ENCODE measurements at regions not wholly inside any gene's neighbourhood (a gene's known extent, or its start where the extent isn't known, plus 50 kb on each side); places are given as distances from the start of the nearest gene placed in this dataset.

- Histone ChIP-seq H3K4me3 (ENCODE audit: control insufficient read depth in 1 of 7, extremely low read depth in 1 of 7, insufficient read depth in 4 of 7, low read depth in 2 of 7, low read length in 6 of 7) (no peak overlapping the region), H3K9me3 (ENCODE audit: control extremely low read depth in 1 of 5, control insufficient read depth in 4 of 5, insufficient read depth in 2 of 5, low read depth in 1 of 5, low read length in 4 of 5) (peaks cover 0 to 5% (median 0%) of the 10 kb centered on the region in 5 experiments), H3K36me3 (ENCODE audit: control insufficient read depth in 4 of 4, insufficient read depth in 4 of 4, low read length in 3 of 4) (no peaks in the 10 kb centered on the region), H3K27ac (ENCODE audit: insufficient read depth in 1 of 2, low read depth in 1 of 2, low read length in 2 of 2, poor library complexity in 1 of 2, severe bottlenecking in 2 of 2) (no peak overlapping the region), H3K27me3 (replicated peaks in 2 of 5; ENCODE audit: control insufficient read depth in 4 of 5, insufficient read depth in 5 of 5, low read length in 4 of 5) (no peaks in the 10 kb centered on the region), H3K4me1 (ENCODE audit: control extremely low read depth in 1 of 4, control insufficient read depth in 4 of 4, insufficient read depth in 4 of 4, low read length in 3 of 4) (no peaks in the 10 kb centered on the region)
- no peak for DNase-seq
- ChIA-PET CTCF (no interaction called here), POLR2A (no interaction called here)
Measured at GRCh38 chr10:108003061-108003460, 838.6 kb upstream of the SORCS1 start.

GRCh38 chr10:108000365-108000764 lies 835.9 kb upstream of the SORCS1 start:
- Histone ChIP-seq H3K9me3 (ENCODE audit: control extremely low read depth in 1 of 5, control insufficient read depth in 4 of 5, insufficient read depth in 2 of 5, low read depth in 1 of 5, low read length in 4 of 5) (no peaks in the 10 kb centered on the region), H3K36me3 (ENCODE audit: control insufficient read depth in 4 of 4, insufficient read depth in 4 of 4, low read length in 3 of 4) (no peaks in the 10 kb centered on the region), H3K4me1 (ENCODE audit: control extremely low read depth in 1 of 4, control insufficient read depth in 4 of 4, insufficient read depth in 4 of 4, low read length in 3 of 4) (no peaks in the 10 kb centered on the region), H3K4me3 (ENCODE audit: control insufficient read depth in 1 of 7, extremely low read depth in 1 of 7, insufficient read depth in 4 of 7, low read depth in 2 of 7, low read length in 6 of 7) (no peak overlapping the region), H3K27ac (ENCODE audit: insufficient read depth in 1 of 2, low read depth in 1 of 2, low read length in 2 of 2, poor library complexity in 1 of 2, severe bottlenecking in 2 of 2) (no peak overlapping the region), H3K27me3 (replicated peaks in 2 of 5; ENCODE audit: control insufficient read depth in 4 of 5, insufficient read depth in 5 of 5, low read length in 4 of 5) (no peaks in the 10 kb centered on the region)
- ChIA-PET POLR2A (no interaction called here), CTCF (interaction anchor here (1.5 kb wide), 1 partner anchor 10 kb away, joined by 3 read pairs; no protein-coding TSS in a partner anchor)
- DNase-seq: no peak
- WGBS (ENCODE audit: insufficient coverage): no CpG with 5 or more reads among the region's 1 CpG

GRCh38 chr10:107994621-107995270 lies 830.2 kb upstream of the SORCS1 start:
- no peaks in the 10 kb centered on the region for H3K36me3 ChIP-seq (ENCODE audit: control insufficient read depth in 4 of 4, insufficient read depth in 4 of 4, low read length in 3 of 4)
- ChIA-PET CTCF (no interaction called here), POLR2A (no interaction called here)
- no peaks in the 10 kb centered on the region for H3K27me3 ChIP-seq (replicated peaks in 2 of 5; ENCODE audit: control insufficient read depth in 4 of 5, insufficient read depth in 5 of 5, low read length in 4 of 5)
- WGBS (ENCODE audit: insufficient coverage): 100% methylated on average over 1 of the region's 3 CpGs
- no peak overlapping the region for H3K4me3 ChIP-seq (ENCODE audit: control insufficient read depth in 1 of 7, extremely low read depth in 1 of 7, insufficient read depth in 4 of 7, low read depth in 2 of 7, low read length in 6 of 7)
- no peaks in the 10 kb centered on the region for H3K4me1 ChIP-seq (ENCODE audit: control extremely low read depth in 1 of 4, control insufficient read depth in 4 of 4, insufficient read depth in 4 of 4, low read length in 3 of 4)
- no peak overlapping the region for H3K27ac ChIP-seq (ENCODE audit: insufficient read depth in 1 of 2, low read depth in 1 of 2, low read length in 2 of 2, poor library complexity in 1 of 2, severe bottlenecking in 2 of 2)
- H3K9me3 ChIP-seq (ENCODE audit: control extremely low read depth in 1 of 5, control insufficient read depth in 4 of 5, insufficient read depth in 2 of 5, low read depth in 1 of 5, low read length in 4 of 5): no peaks in the 10 kb centered on the region
- DNase-seq: no peak

- Histone ChIP-seq H3K9me3 (ENCODE audit: control extremely low read depth in 1 of 5, control insufficient read depth in 4 of 5, insufficient read depth in 2 of 5, low read depth in 1 of 5, low read length in 4 of 5) (no peaks in the 10 kb centered on the region), H3K36me3 (ENCODE audit: control insufficient read depth in 4 of 4, insufficient read depth in 4 of 4, low read length in 3 of 4) (no peaks in the 10 kb centered on the region), H3K27ac (ENCODE audit: insufficient read depth in 1 of 2, low read depth in 1 of 2, low read length in 2 of 2, poor library complexity in 1 of 2, severe bottlenecking in 2 of 2) (no peak overlapping the region), H3K4me1 (ENCODE audit: control extremely low read depth in 1 of 4, control insufficient read depth in 4 of 4, insufficient read depth in 4 of 4, low read length in 3 of 4) (no peaks in the 10 kb centered on the region), H3K27me3 (replicated peaks in 2 of 5; ENCODE audit: control insufficient read depth in 4 of 5, insufficient read depth in 5 of 5, low read length in 4 of 5) (no peaks in the 10 kb centered on the region), H3K4me3 (ENCODE audit: control insufficient read depth in 1 of 7, extremely low read depth in 1 of 7, insufficient read depth in 4 of 7, low read depth in 2 of 7, low read length in 6 of 7) (no peak overlapping the region)
- no peak for DNase-seq
- WGBS (ENCODE audit: insufficient coverage): no CpG with 5 or more reads among the region's 4 CpGs
- CTCF ChIA-PET: interaction anchor here (0.6 kb wide), 1 partner anchor 143 kb away, joined by 3 read pairs; no protein-coding TSS in a partner anchor
- POLR2A ChIA-PET: no interaction called here
Measured at GRCh38 chr10:107986571-107986970, 822.1 kb upstream of the SORCS1 start.

GRCh38 chr10:107984581-107984980 lies 820.1 kb upstream of the SORCS1 start:
- no peak for DNase-seq
- no peak overlapping the region for H3K4me3 ChIP-seq (ENCODE audit: control insufficient read depth in 1 of 7, extremely low read depth in 1 of 7, insufficient read depth in 4 of 7, low read depth in 2 of 7, low read length in 6 of 7)
- 93% methylated on average over 3 of the region's 3 CpGs for WGBS (ENCODE audit: insufficient coverage)
- no peaks in the 10 kb centered on the region for H3K27me3 ChIP-seq (replicated peaks in 2 of 5; ENCODE audit: control insufficient read depth in 4 of 5, insufficient read depth in 5 of 5, low read length in 4 of 5)
- no peaks in the 10 kb centered on the region for H3K4me1 ChIP-seq (ENCODE audit: control extremely low read depth in 1 of 4, control insufficient read depth in 4 of 4, insufficient read depth in 4 of 4, low read length in 3 of 4)
- H3K9me3 ChIP-seq (ENCODE audit: control extremely low read depth in 1 of 5, control insufficient read depth in 4 of 5, insufficient read depth in 2 of 5, low read depth in 1 of 5, low read length in 4 of 5): no peaks in the 10 kb centered on the region
- no peak overlapping the region for H3K27ac ChIP-seq (ENCODE audit: insufficient read depth in 1 of 2, low read depth in 1 of 2, low read length in 2 of 2, poor library complexity in 1 of 2, severe bottlenecking in 2 of 2)
- H3K36me3 ChIP-seq (ENCODE audit: control insufficient read depth in 4 of 4, insufficient read depth in 4 of 4, low read length in 3 of 4): no peaks in the 10 kb centered on the region
- ChIA-PET POLR2A (no interaction called here), CTCF (no interaction called here)

- POLR2A ChIA-PET: no interaction called here
Measured at GRCh38 chr10:107984149-107984548, 819.6 kb upstream of the SORCS1 start.

GRCh38 chr10:107978455-107978854 lies 813.9 kb upstream of the SORCS1 start:
- Histone ChIP-seq H3K9me3 (ENCODE audit: control extremely low read depth in 1 of 5, control insufficient read depth in 4 of 5, insufficient read depth in 2 of 5, low read depth in 1 of 5, low read length in 4 of 5) (peaks cover 0 to 3% (median 2%) of the 10 kb centered on the region in 5 experiments), H3K4me3 (ENCODE audit: control insufficient read depth in 1 of 7, extremely low read depth in 1 of 7, insufficient read depth in 4 of 7, low read depth in 2 of 7, low read length in 6 of 7) (no peak overlapping the region), H3K36me3 (ENCODE audit: control insufficient read depth in 4 of 4, insufficient read depth in 4 of 4, low read length in 3 of 4) (no peaks in the 10 kb centered on the region), H3K27me3 (replicated peaks in 2 of 5; ENCODE audit: control insufficient read depth in 4 of 5, insufficient read depth in 5 of 5, low read length in 4 of 5) (no peaks in the 10 kb centered on the region), H3K4me1 (ENCODE audit: control extremely low read depth in 1 of 4, control insufficient read depth in 4 of 4, insufficient read depth in 4 of 4, low read length in 3 of 4) (no peaks in the 10 kb centered on the region), H3K27ac (ENCODE audit: insufficient read depth in 1 of 2, low read depth in 1 of 2, low read length in 2 of 2, poor library complexity in 1 of 2, severe bottlenecking in 2 of 2) (no peak overlapping the region)
- ChIA-PET POLR2A (no interaction called here), CTCF (no interaction called here)
- DNase-seq: no peak
- 100% methylated on average over 1 of the region's 5 CpGs for WGBS (ENCODE audit: insufficient coverage)

More at GRCh38 chr10:107984149-107984548, 819.6 kb upstream of the SORCS1 start:
- H3K36me3 ChIP-seq (ENCODE audit: control insufficient read depth in 4 of 4, insufficient read depth in 4 of 4, low read length in 3 of 4): no peaks in the 10 kb centered on the region
- WGBS (ENCODE audit: insufficient coverage): 100% methylated on average over 1 of the region's 2 CpGs
- no peak overlapping the region for H3K4me3 ChIP-seq (ENCODE audit: control insufficient read depth in 1 of 7, extremely low read depth in 1 of 7, insufficient read depth in 4 of 7, low read depth in 2 of 7, low read length in 6 of 7)
- no peaks in the 10 kb centered on the region for H3K4me1 ChIP-seq (ENCODE audit: control extremely low read depth in 1 of 4, control insufficient read depth in 4 of 4, insufficient read depth in 4 of 4, low read length in 3 of 4)
- no peaks in the 10 kb centered on the region for H3K27me3 ChIP-seq (replicated peaks in 2 of 5; ENCODE audit: control insufficient read depth in 4 of 5, insufficient read depth in 5 of 5, low read length in 4 of 5)
- H3K27ac ChIP-seq (ENCODE audit: insufficient read depth in 1 of 2, low read depth in 1 of 2, low read length in 2 of 2, poor library complexity in 1 of 2, severe bottlenecking in 2 of 2): no peak overlapping the region
- no peak for DNase-seq
- CTCF ChIA-PET: no interaction called here
- H3K9me3 ChIP-seq (ENCODE audit: control extremely low read depth in 1 of 5, control insufficient read depth in 4 of 5, insufficient read depth in 2 of 5, low read depth in 1 of 5, low read length in 4 of 5): no peaks in the 10 kb centered on the region

Data from common myeloid progenitor, CD34-positive (primary cell).